Skeletal muscle satellite cell (primary cell): ENCODE measurements at regions not wholly inside any gene's neighbourhood (a gene's known extent, or its start where the extent isn't known, plus 50 kb on each side); places are given as distances from the start of the nearest gene placed in this dataset.

Experiments used
- H3K27me3 ChIP-seq: 2 replicates; pipeline ENCODE4 v1.7.0; 2013; ENCODE audit warnings: low read length; ENCODE audit not compliant: control insufficient read depth, insufficient read depth
- H3K36me3 ChIP-seq: 2 replicates; pipeline ENCODE4 v1.7.0; 2013; ENCODE audit warnings: mild to moderate bottlenecking, control low read depth, low read length; ENCODE audit not compliant: insufficient read depth
- H3K4me1 ChIP-seq: 2 replicates; pipeline ENCODE4 v1.7.0; 2013; ENCODE audit warnings: low read length; ENCODE audit not compliant: control insufficient read depth, insufficient read depth
- H3K4me2 ChIP-seq: 2 replicates; pipeline ENCODE4 v1.7.0; 2013; ENCODE audit warnings: mild to moderate bottlenecking, low read length
- H3K4me3 ChIP-seq: 2 replicates; pipeline ENCODE4 v1.7.0; 2013; ENCODE audit warnings: low read length
- H3K9ac ChIP-seq: 2 replicates; pipeline ENCODE4 v1.7.0; 2013; ENCODE audit warnings: mild to moderate bottlenecking, low read depth, low read length, moderate library complexity
- H3K9me3 ChIP-seq: replicated peaks from 2 replicates; pipeline ENCODE4 v1.7.0; 2013; ENCODE audit warnings: mild to moderate bottlenecking, control low read depth, low read length

DNA sequence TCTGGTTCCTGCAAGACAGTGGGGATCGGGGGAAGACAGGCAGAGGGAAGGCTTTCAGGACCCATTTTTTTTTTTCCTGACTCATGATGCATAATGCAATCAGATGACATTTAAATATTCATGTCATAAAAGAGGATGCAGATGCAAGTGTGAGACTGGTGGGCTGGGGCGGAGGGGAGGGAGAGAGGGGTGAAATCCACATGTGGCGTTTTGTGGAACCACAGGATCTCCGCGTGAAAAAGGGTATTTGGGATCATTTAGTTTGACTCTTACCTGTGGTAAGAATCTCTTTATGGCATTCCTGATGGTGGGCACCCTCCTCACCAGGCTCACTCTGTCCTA, 249.3 kb upstream of the CSF3R start:
- Histone ChIP-seq H3K4me3 (no peak overlapping the region), H3K27me3 (no peaks in the 10 kb centered on the region)

DNA sequence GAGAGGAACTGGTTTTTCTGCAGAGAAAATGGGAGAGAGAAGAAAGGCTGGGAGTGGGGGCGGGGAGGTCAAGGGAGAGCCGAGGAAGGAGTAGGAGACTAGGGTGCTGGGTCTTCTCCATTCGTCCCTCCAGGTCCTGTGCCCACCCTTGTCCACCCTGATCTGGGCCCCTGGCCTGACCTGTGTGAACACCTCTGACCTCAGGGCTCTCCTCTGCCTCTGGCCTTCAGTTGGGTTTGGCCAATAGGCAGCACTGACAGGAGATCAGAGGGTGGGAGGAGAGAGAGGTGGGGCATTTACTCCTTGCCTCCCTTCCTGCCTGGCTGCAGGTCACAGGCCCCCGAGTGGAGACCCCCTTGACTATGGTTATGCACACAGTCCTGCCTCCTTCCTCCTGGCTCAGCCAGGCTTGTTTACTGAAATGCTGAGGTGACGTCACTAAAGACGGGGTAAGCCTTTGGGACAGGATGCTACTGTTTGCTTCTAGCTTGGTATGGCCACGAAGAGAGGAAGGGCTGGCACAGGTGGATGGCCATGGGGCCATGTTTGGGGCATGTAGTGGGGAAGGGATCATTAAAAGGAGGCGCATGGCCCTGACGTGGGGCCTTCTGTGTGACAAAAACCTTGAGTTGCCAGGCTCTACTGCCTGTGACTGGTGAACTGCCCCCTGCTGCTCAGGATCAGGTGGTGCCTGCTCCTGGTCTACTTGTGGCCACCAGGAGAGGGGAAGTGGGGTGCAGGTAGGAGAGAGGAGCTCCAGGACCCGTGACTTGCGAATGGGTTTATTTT, 248.7 kb upstream of the CSF3R start:
- H3K4me2 ChIP-seq, result no peak overlapping the region
- H3K9ac ChIP-seq, result no peak overlapping the region
- no peak overlapping the region for H3K4me3 ChIP-seq
- H3K27me3 ChIP-seq, result no peaks in the 10 kb centered on the region
- no peaks in the 10 kb centered on the region for H3K4me1 ChIP-seq
- H3K36me3 ChIP-seq, result no peaks in the 10 kb centered on the region
- peaks cover 8% of the 10 kb centered on the region for H3K9me3 ChIP-seq

More for the DNA sequence above, 249.3 kb upstream of the CSF3R start:
- H3K4me2 ChIP-seq, result no peak overlapping the region
- no peak overlapping the region for H3K9ac ChIP-seq
- H3K4me1 ChIP-seq, result no peaks in the 10 kb centered on the region
- peaks cover 8% of the 10 kb centered on the region for H3K9me3 ChIP-seq
- no peaks in the 10 kb centered on the region for H3K36me3 ChIP-seq

DNA sequence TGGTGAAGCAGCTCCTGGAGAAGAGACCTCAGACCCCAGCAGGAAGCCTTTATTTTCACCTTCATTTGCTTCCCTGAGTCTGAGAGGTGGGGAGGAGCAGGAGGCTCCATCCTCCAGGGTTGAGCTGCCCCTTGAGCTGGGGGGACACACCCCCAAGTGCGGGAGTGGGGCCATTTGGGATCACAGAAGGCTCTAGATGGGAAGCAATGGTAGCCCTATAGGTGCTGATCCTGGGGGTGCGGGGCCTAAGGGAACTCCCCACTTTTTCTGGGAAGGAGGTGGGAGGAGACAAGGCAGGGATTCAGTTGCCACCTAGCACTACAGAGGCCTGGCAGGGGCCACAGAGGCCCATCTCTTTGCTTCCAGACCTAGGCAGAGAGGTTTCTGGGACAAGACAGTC, 247.9 kb upstream of the CSF3R start:
- no peaks in the 10 kb centered on the region for H3K27me3 ChIP-seq
- H3K9ac ChIP-seq, result no peak overlapping the region
- H3K4me3 ChIP-seq, result no peak overlapping the region
- no peaks in the 10 kb centered on the region for H3K36me3 ChIP-seq
- H3K4me1 ChIP-seq, result no peaks in the 10 kb centered on the region
- no peak overlapping the region for H3K4me2 ChIP-seq
- peaks cover 8% of the 10 kb centered on the region for H3K9me3 ChIP-seq

DNA sequence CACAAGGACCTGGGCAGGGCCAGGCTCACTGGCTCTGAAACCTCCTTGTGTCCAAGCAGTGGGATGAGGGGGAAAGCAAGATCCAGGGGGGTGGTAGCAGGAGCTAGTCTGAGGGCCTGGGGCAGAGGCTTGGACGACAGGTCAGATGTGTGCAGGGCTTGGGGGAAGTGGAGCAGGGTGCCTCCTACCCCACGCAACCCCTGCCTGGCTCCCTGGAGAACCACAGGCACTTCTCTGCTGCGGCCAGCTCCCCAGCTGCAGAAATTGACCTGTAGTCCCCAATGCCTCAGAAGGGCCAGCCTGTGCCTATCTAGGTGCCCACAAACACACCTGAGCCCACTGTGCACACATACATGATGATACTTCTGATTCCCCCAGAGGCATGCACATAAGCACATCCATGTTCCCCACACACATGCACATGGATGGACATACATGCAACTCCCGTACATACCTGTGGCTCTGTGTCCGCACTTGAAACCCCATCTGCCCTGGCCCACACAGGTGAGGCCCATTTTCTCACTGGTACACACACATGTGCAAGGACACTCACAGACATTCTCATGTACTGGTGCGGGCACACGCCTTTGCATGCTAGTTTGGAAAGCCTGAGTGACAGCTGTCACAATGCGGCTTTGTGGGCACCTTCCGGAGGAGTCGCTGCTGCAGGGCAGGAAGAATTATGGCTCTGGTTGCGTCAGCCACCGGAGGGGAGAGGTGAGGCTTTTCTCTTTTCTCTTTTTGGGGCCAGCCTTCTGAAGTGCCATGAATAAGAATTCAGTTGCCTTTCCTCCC, 247.2 kb upstream of the CSF3R start:
- H3K9ac ChIP-seq, result no peak overlapping the region

DNA sequence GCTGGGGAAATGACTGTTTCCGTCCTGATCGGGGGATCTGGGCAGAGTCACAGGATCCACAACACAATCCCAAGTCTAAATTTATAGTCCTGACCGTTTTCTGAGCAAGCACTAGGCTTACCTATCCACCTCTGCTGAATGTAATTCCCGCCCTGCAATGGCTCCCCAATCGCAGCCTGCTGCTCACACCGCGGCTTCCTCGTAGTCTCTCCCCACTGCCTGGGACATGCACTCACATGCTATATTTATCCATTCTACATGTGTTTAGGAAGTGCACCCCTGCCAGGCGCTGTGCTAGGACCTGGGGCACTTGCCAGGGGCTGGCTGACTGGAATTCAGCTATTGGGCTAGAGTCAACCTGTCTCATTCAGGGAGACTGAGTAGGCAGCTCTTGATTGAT, 246.6 kb upstream of the CSF3R start:
- H3K36me3 ChIP-seq, result no peaks in the 10 kb centered on the region
- no peak overlapping the region for H3K9ac ChIP-seq
- no peaks in the 10 kb centered on the region for H3K4me1 ChIP-seq
- no peak overlapping the region for H3K4me2 ChIP-seq
- no peak overlapping the region for H3K4me3 ChIP-seq
- H3K9me3 ChIP-seq, result peaks cover 6% of the 10 kb centered on the region
- no peaks in the 10 kb centered on the region for H3K27me3 ChIP-seq

More for the DNA sequence above, 247.2 kb upstream of the CSF3R start:
- Histone ChIP-seq H3K4me2 (no peak overlapping the region), H3K4me3 (no peak overlapping the region), H3K9me3 (peaks cover 8% of the 10 kb centered on the region), H3K4me1 (no peaks in the 10 kb centered on the region), H3K27me3 (no peaks in the 10 kb centered on the region), H3K36me3 (no peaks in the 10 kb centered on the region)

DNA sequence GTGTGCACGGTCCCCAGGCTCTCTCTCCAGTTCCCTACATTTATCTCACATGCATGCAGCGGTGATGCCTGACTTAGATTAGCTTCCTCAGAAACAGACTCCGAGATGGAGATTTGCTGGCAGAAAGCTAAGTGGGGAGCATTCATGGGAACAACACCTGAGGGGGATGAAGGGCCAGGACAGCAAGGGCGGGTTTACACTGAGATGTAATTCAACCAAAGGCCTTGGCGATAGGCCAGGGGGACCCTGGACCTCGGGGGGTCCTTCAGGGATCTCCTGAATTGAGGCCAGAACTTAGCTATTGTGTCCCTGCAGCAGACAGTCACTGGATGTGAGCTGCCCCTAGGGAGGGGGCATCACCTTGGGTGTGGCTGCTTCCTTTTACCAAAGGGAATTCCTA, 246.1 kb upstream of the CSF3R start:
- peaks cover 3% of the 10 kb centered on the region for H3K9me3 ChIP-seq
- H3K36me3 ChIP-seq, result no peaks in the 10 kb centered on the region
- H3K4me3 ChIP-seq, result no peak overlapping the region
- no peaks in the 10 kb centered on the region for H3K4me1 ChIP-seq
- H3K9ac ChIP-seq, result no peak overlapping the region
- H3K4me2 ChIP-seq, result no peak overlapping the region
- no peaks in the 10 kb centered on the region for H3K27me3 ChIP-seq

DNA sequence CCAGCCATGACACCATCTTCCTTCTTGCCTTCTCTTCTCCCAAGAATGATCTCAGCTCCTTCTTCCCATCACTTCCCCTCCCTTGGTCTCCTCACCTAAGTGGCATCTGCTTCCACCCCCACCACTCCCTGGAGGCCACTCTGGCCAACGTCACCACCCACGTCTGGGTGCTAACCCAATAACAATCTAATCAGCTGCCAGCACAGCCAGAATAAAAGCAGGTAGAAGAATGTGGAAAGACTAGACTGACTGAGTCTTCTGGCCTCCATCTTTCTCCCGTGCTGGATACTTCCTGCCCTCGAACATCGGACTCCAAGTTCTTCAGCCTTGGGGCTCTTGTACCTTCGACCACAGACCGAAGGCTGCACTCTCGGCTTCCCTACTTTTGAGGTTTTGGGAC, 245.3 kb upstream of the CSF3R start:
- H3K9me3 ChIP-seq, result peaks cover 3% of the 10 kb centered on the region
- H3K36me3 ChIP-seq, result no peaks in the 10 kb centered on the region
- H3K4me1 ChIP-seq, result no peaks in the 10 kb centered on the region
- no peak overlapping the region for H3K4me2 ChIP-seq
- H3K9ac ChIP-seq, result no peak overlapping the region
- H3K27me3 ChIP-seq, result no peaks in the 10 kb centered on the region
- no peak overlapping the region for H3K4me3 ChIP-seq

DNA sequence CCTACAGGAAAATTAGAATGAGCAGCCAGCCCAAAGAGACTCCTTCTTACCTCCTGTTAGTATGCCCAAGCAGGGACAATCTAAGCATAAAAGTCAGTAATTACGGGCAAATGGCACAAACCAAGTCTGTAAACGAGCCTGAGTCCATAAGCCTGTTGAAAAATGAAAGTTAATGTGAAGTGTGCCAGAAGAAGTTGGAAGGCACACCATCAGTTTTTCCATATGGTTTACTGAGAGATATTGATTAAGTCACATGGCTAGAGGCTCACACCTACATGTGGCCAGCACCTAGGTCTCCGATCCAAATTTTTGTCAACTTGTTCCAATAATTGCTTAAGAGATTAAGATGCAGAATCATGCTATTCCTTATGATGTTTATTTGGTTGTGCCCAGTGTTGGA, 242.4 kb upstream of the CSF3R start:
- Histone ChIP-seq H3K36me3 (no peaks in the 10 kb centered on the region), H3K4me2 (no peak overlapping the region), H3K27me3 (no peaks in the 10 kb centered on the region), H3K4me1 (no peaks in the 10 kb centered on the region), H3K4me3 (no peak overlapping the region), H3K9ac (no peak overlapping the region), H3K9me3 (peaks cover 3% of the 10 kb centered on the region)

DNA sequence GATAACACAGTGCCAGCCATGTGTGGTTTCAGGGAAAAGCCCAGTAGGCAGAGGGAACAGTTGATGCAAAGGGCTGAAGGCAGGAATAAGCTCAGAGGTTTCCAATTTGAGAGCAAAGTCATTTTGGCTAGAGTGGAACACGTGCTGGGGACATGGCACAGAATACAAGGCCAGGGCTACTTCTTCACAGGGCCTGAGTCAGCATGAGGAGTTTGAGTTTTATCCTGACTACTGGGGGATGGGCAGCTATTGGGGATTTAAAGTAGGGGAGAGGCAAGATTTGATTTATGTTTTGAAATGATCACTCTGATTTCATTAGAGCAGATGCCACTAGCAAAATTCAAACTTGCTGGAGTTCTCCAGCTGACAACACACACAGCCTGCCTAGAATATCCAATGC, 241.1 kb upstream of the CSF3R start:
- Histone ChIP-seq H3K4me1 (no peaks in the 10 kb centered on the region), H3K4me3 (no peak overlapping the region), H3K4me2 (no peak overlapping the region), H3K9me3 (no peaks in the 10 kb centered on the region), H3K9ac (no peak overlapping the region), H3K27me3 (no peaks in the 10 kb centered on the region), H3K36me3 (no peaks in the 10 kb centered on the region)

DNA sequence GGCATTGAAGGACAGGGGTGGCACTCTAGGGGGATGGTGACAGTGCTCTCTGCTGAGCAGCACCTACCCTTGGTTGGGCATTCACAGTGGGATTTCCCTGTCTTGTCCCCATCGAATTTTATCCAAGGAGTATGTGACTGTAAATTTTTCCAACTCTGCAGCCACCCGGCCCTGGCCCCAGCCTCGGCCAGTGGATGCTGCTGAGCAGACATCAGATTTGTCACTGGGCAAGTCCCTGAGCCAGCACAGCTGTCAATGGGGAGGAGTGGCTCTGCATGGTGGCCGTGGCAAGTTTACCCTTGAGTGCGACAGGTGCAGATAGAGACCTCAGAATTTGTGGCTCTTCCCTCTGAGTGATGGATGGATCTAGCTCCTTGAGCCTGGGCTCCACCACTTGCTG, 240.2 kb upstream of the CSF3R start:
- Histone ChIP-seq H3K36me3 (no peaks in the 10 kb centered on the region), H3K4me1 (no peaks in the 10 kb centered on the region), H3K4me2 (no peak overlapping the region), H3K27me3 (no peaks in the 10 kb centered on the region), H3K4me3 (no peak overlapping the region), H3K9me3 (no peaks in the 10 kb centered on the region), H3K9ac (no peak overlapping the region)

DNA sequence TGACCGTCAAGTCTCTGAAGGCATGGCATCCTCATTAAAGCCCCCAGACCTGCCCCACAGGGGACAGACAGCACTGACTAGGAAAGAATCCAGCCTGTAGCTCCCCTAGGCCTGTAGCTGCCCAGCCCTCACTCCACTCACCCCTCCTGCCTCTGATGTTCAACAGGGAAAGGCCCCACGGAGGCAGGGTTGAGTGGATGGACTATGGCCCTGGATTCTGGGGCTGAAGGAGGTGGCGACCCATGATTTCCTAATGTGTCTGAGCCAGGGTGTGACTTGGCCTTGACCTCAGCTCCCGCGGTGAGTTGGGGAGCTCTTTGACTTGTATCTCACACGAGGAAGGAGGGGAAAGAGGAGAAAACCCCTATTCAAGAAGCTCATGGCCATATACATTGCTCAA, 238.5 kb upstream of the CSF3R start:
- Histone ChIP-seq H3K4me1 (no peaks in the 10 kb centered on the region), H3K9ac (no peak overlapping the region), H3K36me3 (no peaks in the 10 kb centered on the region), H3K4me2 (no peak overlapping the region), H3K27me3 (no peaks in the 10 kb centered on the region), H3K4me3 (no peak overlapping the region), H3K9me3 (no peaks in the 10 kb centered on the region)

DNA sequence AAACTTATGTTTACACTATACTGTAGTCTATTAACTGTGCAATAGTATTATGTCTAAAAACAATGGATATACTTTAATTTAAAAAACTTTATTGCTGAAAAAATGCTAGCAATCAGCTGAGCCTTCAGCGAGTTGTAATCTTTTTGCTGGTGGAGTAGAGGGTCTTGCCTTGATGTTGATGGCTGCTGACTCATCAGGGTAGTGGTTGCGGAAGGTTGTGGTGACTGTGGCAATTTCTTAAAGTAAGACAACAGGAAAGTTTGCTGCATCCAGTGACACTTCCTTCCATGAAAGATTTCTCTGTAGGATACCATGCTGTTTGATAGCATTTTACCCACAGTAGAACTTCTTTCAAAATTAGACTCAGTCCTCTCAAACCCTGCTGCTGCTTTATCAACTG, 234.7 kb upstream of the CSF3R start:
- H3K36me3 ChIP-seq, result no peaks in the 10 kb centered on the region
- no peak overlapping the region for H3K9ac ChIP-seq
- H3K4me2 ChIP-seq, result no peak overlapping the region
- H3K27me3 ChIP-seq, result no peaks in the 10 kb centered on the region
- H3K4me3 ChIP-seq, result no peak overlapping the region
- no peaks in the 10 kb centered on the region for H3K4me1 ChIP-seq
- no peaks in the 10 kb centered on the region for H3K9me3 ChIP-seq
